Effector memory CD8-positive, alpha-beta T cell (primary cell): ENCODE measurements at regions not wholly inside any gene's neighbourhood (a gene's known extent, or its start where the extent isn't known, plus 50 kb on each side); places are given as distances from the start of the nearest gene placed in this dataset.

Experiments used
- ATAC-seq: fragments of 150-1000 bp; cut with Tn5 transposase; replicated peaks from 2 replicates; pipeline ENCODE4 v1.10.0; 2021; ENCODE audit warnings: mild to moderate bottlenecking, moderate library complexity
- DNase-seq, 3 experiments: peaks; one replicate each; pipeline ENCODE4 v3.0.0; 2021
- H3K27ac Mint-ChIP-seq, 2 donors: one replicate each; pipeline ENCODE4 v1.8.0; 2022; ENCODE audit warnings: mild to moderate bottlenecking in 2 of 2, mixed read lengths in 2 of 2, moderate library complexity in 2 of 2
- H3K27me3 Mint-ChIP-seq, 2 donors: one replicate each; pipeline ENCODE4 v1.8.0; 2022; ENCODE audit warnings: mixed read lengths in 2 of 2
- H3K36me3 Mint-ChIP-seq: one replicate; pipeline ENCODE4 v1.8.0; 2022; ENCODE audit warnings: mild to moderate bottlenecking, moderate library complexity, mixed read lengths; ENCODE audit not compliant: insufficient read depth
- H3K4me1 Mint-ChIP-seq, 2 donors: one replicate each; pipeline ENCODE4 v1.8.0; 2022; ENCODE audit warnings: low read depth in 2 of 2, mixed read lengths in 2 of 2
- H3K4me3 Mint-ChIP-seq, 2 donors: one replicate each; pipeline ENCODE4 v1.8.0; 2022; ENCODE audit warnings: mild to moderate bottlenecking in 2 of 2, mixed read lengths in 2 of 2, moderate library complexity in 2 of 2
- H3K9me3 Mint-ChIP-seq, 2 donors: one replicate each; pipeline ENCODE4 v1.8.0; 2022; ENCODE audit warnings: mixed read lengths in 2 of 2

- Mint-ChIP-seq H3K9me3 (no peaks in the 10 kb centered on the region), H3K4me1 (no peaks in the 10 kb centered on the region), H3K27ac (no peak overlapping the region), H3K27me3 (peaks cover 24 to 62% of the 10 kb centered on the region in 2 donors), H3K36me3 (no peaks in the 10 kb centered on the region), H3K4me3 (no peak overlapping the region)
- ATAC-seq = no peak
- no peak for DNase-seq
Measured at GRCh38 chr3:193875601-193876321, 260.2 kb upstream of the HES1 start.

GRCh38 chr3:193879099-193879863 is 256.7 kb upstream of the HES1 start:
- Mint-ChIP-seq H3K4me1 (no peaks in the 10 kb centered on the region), H3K36me3 (no peaks in the 10 kb centered on the region), H3K27ac (no peak overlapping the region), H3K27me3 (peaks cover 24 to 64% of the 10 kb centered on the region in 2 donors), H3K9me3 (no peaks in the 10 kb centered on the region), H3K4me3 (no peak overlapping the region)
- ATAC-seq (no peak), DNase-seq (no peak)

GRCh38 chr3:193879864-193880242 is 256.1 kb upstream of the HES1 start:
- Mint-ChIP-seq H3K9me3 (no peaks in the 10 kb centered on the region), H3K27me3 (peaks cover 18 to 59% of the 10 kb centered on the region in 2 donors), H3K36me3 (no peaks in the 10 kb centered on the region), H3K4me3 (no peak overlapping the region), H3K4me1 (no peaks in the 10 kb centered on the region), H3K27ac (no peak overlapping the region)
- ATAC-seq = no peak
- DNase-seq = no peak

GRCh38 chr3:193882091-193882490 is 253.9 kb upstream of the HES1 start:
- Mint-ChIP-seq H3K27ac (no peak overlapping the region), H3K4me1 (no peaks in the 10 kb centered on the region)
- no peak for DNase-seq

GRCh38 chr3:193883551-193883950 is 252.4 kb upstream of the HES1 start:
- Mint-ChIP-seq H3K4me1 (no peaks in the 10 kb centered on the region), H3K36me3 (no peaks in the 10 kb centered on the region), H3K9me3 (no peaks in the 10 kb centered on the region), H3K27me3 (peaks cover 0 to 38% of the 10 kb centered on the region in 2 donors), H3K4me3 (no peak overlapping the region), H3K27ac (no peak overlapping the region)
- no peak for ATAC-seq
- no peak for DNase-seq

More at GRCh38 chr3:193882091-193882490, 253.9 kb upstream of the HES1 start:
- no peak for ATAC-seq
- Mint-ChIP-seq H3K36me3 (no peaks in the 10 kb centered on the region), H3K4me3 (no peak overlapping the region), H3K27me3 (peaks cover 5 to 36% of the 10 kb centered on the region in 2 donors), H3K9me3 (no peaks in the 10 kb centered on the region)

- H3K9me3 Mint-ChIP-seq = no peaks in the 10 kb centered on the region
- no peak overlapping the region for H3K4me3 Mint-ChIP-seq
- DNase-seq = no peak
- peaks cover 0 to 35% of the 10 kb centered on the region in 2 donors for H3K27me3 Mint-ChIP-seq
- H3K36me3 Mint-ChIP-seq = no peaks in the 10 kb centered on the region
- no peak overlapping the region for H3K27ac Mint-ChIP-seq
- H3K4me1 Mint-ChIP-seq = no peaks in the 10 kb centered on the region
- ATAC-seq = no peak
Measured at GRCh38 chr3:193884027-193884426, 251.9 kb upstream of the HES1 start.

GRCh38 chr3:193884652-193885051 is 251.3 kb upstream of the HES1 start:
- H3K4me3 Mint-ChIP-seq = no peak overlapping the region
- H3K9me3 Mint-ChIP-seq = no peaks in the 10 kb centered on the region

GRCh38 chr3:193885832-193886231 is 250.1 kb upstream of the HES1 start:
- no peaks in the 10 kb centered on the region for H3K4me1 Mint-ChIP-seq
- H3K36me3 Mint-ChIP-seq = no peaks in the 10 kb centered on the region
- no peak for ATAC-seq
- H3K9me3 Mint-ChIP-seq = no peaks in the 10 kb centered on the region
- DNase-seq = no peak
- H3K27me3 Mint-ChIP-seq = peaks cover 0 to 25% of the 10 kb centered on the region in 2 donors
- H3K4me3 Mint-ChIP-seq = no peak overlapping the region
- no peak overlapping the region for H3K27ac Mint-ChIP-seq

More at GRCh38 chr3:193884652-193885051, 251.3 kb upstream of the HES1 start:
- H3K36me3 Mint-ChIP-seq = no peaks in the 10 kb centered on the region
- no peak overlapping the region for H3K27ac Mint-ChIP-seq
- H3K4me1 Mint-ChIP-seq = no peaks in the 10 kb centered on the region
- DNase-seq = no peak
- peaks cover 0 to 28% of the 10 kb centered on the region in 2 donors for H3K27me3 Mint-ChIP-seq
- ATAC-seq = no peak

GRCh38 chr3:193890016-193890897 is 245.7 kb upstream of the HES1 start:
- Mint-ChIP-seq H3K36me3 (no peaks in the 10 kb centered on the region), H3K4me1 (no peaks in the 10 kb centered on the region), H3K4me3 (no peak overlapping the region), H3K27ac (no peak overlapping the region), H3K27me3 (peaks cover 0 to 11% of the 10 kb centered on the region in 2 donors), H3K9me3 (no peaks in the 10 kb centered on the region)
- ATAC-seq = no peak
- no peak for DNase-seq

- Mint-ChIP-seq H3K4me1 (no peaks in the 10 kb centered on the region), H3K27me3 (peaks cover 0 to 17% of the 10 kb centered on the region in 2 donors), H3K36me3 (peaks cover 3% of the 10 kb centered on the region), H3K4me3 (no peak overlapping the region), H3K9me3 (no peaks in the 10 kb centered on the region), H3K27ac (no peak overlapping the region)
- ATAC-seq (no peak), DNase-seq (no peak)
Measured at GRCh38 chr3:193894121-193894863, 241.7 kb upstream of the HES1 start.

- Mint-ChIP-seq H3K9me3 (no peaks in the 10 kb centered on the region), H3K27me3 (peaks cover 0 to 22% of the 10 kb centered on the region in 2 donors), H3K4me3 (no peak overlapping the region), H3K27ac (no peak overlapping the region), H3K4me1 (no peaks in the 10 kb centered on the region), H3K36me3 (peaks cover 3% of the 10 kb centered on the region)
- no peak for ATAC-seq
- DNase-seq = no peak
Measured at GRCh38 chr3:193895409-193895808, 240.5 kb upstream of the HES1 start.

- no peaks in the 10 kb centered on the region for H3K9me3 Mint-ChIP-seq
- no peak for DNase-seq
- peaks cover 0 to 29% of the 10 kb centered on the region in 2 donors for H3K27me3 Mint-ChIP-seq
- no peaks in the 10 kb centered on the region for H3K4me1 Mint-ChIP-seq
- no peak overlapping the region for H3K4me3 Mint-ChIP-seq
- no peak for ATAC-seq
- H3K27ac Mint-ChIP-seq = no peak overlapping the region
- peaks cover 3% of the 10 kb centered on the region for H3K36me3 Mint-ChIP-seq
Measured at GRCh38 chr3:193896419-193896818, 239.5 kb upstream of the HES1 start.

GRCh38 chr3:193897288-193897687 is 238.7 kb upstream of the HES1 start:
- Mint-ChIP-seq H3K27ac (no peak overlapping the region), H3K27me3 (peaks cover 0 to 29% of the 10 kb centered on the region in 2 donors), H3K4me3 (no peak overlapping the region), H3K9me3 (no peaks in the 10 kb centered on the region), H3K36me3 (peaks cover 3% of the 10 kb centered on the region), H3K4me1 (no peaks in the 10 kb centered on the region)
- ATAC-seq (no peak), DNase-seq (no peak)
